ENCODE measurements at regions not wholly inside any gene's neighbourhood (a gene's known extent, or its start where the extent isn't known, plus 50 kb on each side); places are given as distances from the start of the nearest gene placed in this dataset.
"Not testable (repeated sequence)": the region's sequence is repeated elsewhere in the genome, so short reads cannot be mapped to it uniquely, and the experiment has no call there.

DNA sequence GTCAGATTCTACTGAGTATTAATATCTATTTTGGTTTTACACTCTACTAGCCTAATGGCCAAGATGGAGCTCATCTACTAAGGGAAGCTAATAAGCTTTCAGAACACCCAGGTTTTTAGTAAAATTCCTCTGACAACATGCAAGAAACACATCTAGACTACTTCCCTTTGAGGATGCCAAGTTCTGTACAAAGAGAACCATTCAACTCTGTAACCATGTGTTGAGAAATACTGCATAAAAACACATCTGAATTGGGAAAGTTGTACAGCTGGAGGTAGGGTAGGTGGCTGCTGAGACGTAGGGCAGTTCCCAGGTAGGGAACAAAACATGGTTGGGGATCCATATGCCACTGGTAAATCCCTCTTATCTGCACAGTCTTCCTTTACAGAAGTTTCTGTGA, 66.2 kb downstream of the SC5D start:
- DNase-seq = no peak

GRCh38 chr11:121359591-121359990, 67.0 kb downstream of the SC5D start:
- no peak for DNase-seq

DNA sequence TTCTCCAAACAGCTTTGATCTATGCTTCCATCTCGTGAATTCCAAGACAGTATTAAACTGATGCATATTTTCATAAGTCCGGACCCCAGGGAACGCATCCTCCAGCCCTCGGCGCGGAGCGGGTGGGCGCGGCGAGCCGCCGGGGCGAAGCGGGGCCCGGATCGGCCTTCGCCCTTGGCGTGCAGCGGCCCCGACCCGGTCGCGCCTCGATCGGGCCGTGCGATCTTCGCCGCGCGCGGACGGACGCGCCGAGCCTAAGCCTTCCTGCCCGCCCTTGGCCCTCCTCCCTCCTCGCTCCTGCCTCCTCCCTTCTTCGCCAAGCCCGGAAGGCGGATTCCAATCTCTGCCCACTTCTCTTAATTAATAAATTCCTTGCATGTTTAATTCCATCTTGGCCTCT, 70.4 kb downstream of the SC5D start:
- DNase-seq = not testable (repeated sequence)

- no peak for DNase-seq
These were observed 72.7 kb downstream of the SC5D start for GRCh38 chr11:121365304-121365703.

DNA sequence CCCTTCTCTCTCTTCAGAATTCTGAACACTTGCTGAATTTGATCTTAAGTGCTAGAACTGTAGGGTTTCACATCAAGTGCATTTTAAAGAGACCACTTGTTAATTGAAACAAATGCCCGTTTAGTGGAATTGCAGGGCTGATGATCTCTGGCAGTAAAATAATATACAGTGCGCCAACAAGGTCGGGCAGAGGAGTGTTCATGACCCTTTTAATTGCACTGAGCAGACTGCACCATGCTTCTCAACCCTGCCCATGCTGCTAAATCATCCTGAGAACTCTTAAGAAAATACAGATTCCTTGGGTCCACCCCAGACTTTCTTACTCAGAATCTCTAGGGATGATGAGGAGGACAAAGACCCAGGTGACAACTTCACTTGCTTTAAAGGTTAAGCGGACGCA, 73.5 kb downstream of the SC5D start:
- no peak for DNase-seq

DNA sequence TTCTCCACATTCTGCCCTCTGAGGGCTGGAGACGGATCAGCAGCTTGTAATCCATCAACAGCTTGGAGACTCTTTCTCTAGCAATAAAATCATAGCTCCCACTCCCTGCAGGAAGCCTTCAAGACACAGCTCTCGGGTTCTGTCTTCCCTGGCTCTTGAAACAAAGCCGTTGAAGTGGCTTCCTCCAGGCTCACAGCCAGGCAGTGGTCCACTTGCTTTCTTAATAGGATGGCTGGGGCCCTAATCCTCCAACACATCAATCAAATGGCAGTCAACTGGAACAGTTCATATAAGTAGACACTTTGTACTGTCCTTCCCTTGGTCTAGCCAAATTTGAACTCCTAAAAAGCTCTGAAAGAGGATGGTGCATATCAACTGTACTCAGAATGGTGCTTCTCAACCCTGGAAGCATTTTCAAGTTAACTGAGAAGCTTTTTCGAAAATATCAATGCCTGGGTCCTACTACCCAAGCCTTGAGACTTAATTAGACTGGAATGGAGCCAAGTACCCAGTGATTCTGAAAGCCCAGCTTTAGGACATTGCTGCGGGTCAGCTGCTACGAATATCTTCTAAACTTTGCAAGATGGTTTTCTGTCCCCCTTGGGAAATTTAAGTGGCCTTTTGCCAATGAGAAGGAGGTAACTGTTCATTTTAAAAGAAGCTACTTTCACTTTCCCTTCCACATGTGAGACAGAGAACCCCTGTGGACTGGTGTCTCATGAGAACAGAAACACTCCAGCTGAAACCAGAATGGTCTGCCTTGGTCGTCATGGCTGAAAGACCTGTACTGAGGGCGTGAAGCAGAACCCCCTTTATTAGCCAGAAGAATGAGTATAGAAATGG, 74.7 kb downstream of the SC5D start:
- DNase-seq = peak; percentile 23

- DNase-seq = no peak
These were observed 75.3 kb downstream of the SC5D start for GRCh38 chr11:121367844-121368225.

DNA sequence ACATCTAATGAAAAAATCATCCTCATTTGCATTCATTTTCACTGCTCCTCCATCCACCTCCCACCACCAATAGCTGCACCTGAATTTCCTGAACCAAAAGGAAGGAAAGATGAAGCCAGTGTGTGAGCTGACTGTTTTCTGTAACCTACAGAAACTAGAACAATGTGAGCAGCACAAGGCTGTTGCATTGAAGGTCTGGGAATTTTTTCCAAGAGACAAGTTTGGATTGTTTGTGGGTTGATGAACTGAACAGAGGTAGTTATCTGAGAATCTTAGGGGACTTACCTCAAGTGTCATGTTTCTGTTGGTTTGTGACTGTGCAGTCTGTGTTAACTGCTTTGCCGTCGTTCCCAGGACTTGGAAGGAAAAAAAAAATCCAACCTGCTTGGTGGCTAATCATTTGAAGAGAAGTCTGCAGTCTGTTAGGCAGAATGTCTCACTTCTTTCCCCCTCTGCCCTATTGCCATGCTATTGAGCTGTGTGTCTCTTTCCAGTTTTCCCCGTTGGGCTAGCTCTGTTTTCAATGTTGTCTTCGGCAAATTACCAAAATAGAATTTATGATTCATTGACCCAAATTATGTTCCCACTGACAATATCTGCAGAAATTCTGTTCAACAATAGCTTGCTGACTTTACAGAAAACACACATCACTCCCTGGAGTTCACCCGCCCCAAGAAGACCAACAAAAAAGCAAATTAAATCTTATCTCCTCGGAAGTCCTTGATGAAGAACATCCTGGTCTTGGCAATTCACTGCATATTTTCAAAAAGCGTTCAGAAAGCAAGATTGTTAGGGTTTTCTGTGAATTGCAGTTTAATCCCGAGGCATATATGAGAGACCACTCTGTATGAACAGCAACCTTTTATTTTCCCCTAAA, 76.0 kb downstream of the SC5D start:
- no peak for DNase-seq

DNA sequence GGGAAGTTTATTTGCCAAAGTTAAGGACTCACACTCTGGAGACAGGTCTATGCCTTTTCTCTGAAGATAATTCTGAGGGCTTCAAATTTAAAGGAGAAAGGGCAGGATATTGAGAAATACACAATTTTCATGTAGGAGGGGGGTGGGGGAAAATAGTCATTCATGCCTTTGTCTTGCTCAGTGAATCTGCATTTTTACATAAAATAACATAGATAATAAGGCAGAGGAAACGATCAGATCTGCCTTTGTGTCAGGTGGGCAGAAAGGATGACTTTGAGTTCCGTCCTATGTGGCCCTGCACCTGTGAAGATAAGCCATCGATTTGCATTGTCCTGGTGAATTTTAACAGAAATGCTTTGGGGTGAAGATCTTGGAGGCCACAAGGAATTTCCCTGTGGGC, 76.8 kb downstream of the SC5D start:
- DNase-seq = no peak

GRCh38 chr11:121372028-121372427, 79.5 kb downstream of the SC5D start:
- no peak for DNase-seq

- peak; percentile 16 for DNase-seq
These were observed 79.3 kb upstream of the SORL1 start for GRCh38 chr11:121372671-121373429.

DNA sequence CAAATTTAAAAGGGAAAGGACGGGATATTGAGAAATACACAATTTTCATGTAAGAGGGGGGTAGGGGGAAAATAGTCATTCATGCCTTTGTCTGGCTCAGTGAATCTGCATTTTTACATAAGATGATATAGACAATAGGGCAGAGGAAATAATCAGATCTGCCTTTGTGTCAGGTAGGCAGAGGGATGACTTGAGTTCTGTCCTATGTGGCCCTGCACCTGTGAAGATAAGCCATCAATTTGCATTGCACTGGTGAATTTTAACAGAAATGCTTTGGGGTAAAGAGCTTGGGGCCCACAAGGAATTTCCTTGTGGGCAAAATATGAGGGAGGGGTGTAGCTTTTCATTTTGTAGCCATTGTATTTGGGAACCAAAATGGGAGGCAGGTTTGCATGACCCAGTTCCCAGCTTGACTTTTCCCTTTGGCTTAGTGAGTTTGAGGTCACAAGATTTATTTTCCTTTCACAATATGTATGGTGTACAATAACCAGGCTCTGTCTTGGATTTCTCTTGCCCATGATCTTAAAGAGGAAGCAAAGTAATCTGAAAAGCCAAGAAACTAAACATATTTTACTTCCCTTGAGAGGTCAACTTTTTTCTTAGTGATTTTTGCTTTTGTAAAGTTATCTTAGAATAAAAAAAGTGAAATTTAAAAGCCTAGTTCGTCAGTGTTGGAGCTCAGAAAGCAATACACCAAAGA, 77.7 kb upstream of the SORL1 start:
- no peak for DNase-seq

GRCh38 chr11:121376130-121376529, 76.0 kb upstream of the SORL1 start:
- DNase-seq = no peak

GRCh38 chr11:121379145-121379810, 72.8 kb upstream of the SORL1 start:
- not testable (repeated sequence) for DNase-seq

DNA sequence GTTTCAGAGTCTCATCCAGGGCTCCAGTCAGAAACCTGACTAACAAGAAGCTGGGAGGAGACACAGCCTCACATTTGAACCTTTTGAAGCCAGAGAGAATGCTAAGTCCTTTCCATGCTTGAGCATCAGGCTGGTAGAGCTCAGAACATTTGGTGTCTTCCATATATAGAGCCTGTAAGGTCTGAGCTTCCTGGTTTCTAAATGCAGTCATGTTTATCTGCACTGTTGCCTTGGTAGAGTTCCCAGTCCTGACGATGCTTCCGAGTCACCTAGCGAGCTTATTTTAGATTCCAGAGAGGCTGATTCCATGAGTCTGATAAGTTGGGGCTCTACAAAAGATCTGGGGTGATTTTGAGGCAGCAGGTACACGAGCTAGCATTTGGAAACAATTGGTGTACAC, 68.4 kb upstream of the SORL1 start:
- no peak for DNase-seq

- no peak for DNase-seq
These were observed 66.4 kb upstream of the SORL1 start for GRCh38 chr11:121385688-121386087.
